OCI-LY1 (cell line): ENCODE measurements at regions not wholly inside any gene's neighbourhood (a gene's known extent, or its start where the extent isn't known, plus 50 kb on each side); places are given as distances from the start of the nearest gene placed in this dataset.

Experiments
- H2AFZ ChIP-seq: fragments of 200-600 bp; sonication (generic), shearing (Covaris generic); 2 replicates; pipeline ENCODE4 v1.6.0; 2014; ENCODE audit warnings: antibody characterized with exemption, mild to moderate bottlenecking, low read length
- H3F3A ChIP-seq: fragments of 200-600 bp; sonication (generic), shearing (Covaris generic); 2 replicates; pipeline ENCODE4 v1.6.0; 2014; ENCODE audit warnings: mild to moderate bottlenecking, antibody characterized with exemption, low read length, moderate library complexity; ENCODE audit not compliant: insufficient read depth
- H3K27ac ChIP-seq: fragments of 200-600 bp; sonication (generic); 2 replicates; pipeline ENCODE4 v1.5.1; 2014; ENCODE audit warnings: low read length, mixed run types, mild to moderate bottlenecking, low read depth; ENCODE audit not compliant: poor library complexity, severe bottlenecking
- H3K27me3 ChIP-seq: fragments of 200-600 bp; sonication (generic); 2 replicates; pipeline ENCODE4 v1.6.0; 2014; ENCODE audit warnings: antibody characterized with exemption, mild to moderate bottlenecking, low read length, moderate library complexity; ENCODE audit not compliant: insufficient read depth
- H3K36me3 ChIP-seq: fragments of 200-600 bp; sonication (generic); 2 replicates; pipeline ENCODE4 v1.6.1; 2014; ENCODE audit warnings: mild to moderate bottlenecking, antibody characterized with exemption, low read length, moderate library complexity, mixed read lengths; ENCODE audit not compliant: insufficient read depth
- H3K4me1 ChIP-seq: fragments of 200-600 bp; sonication (generic); 2 replicates; pipeline ENCODE4 v1.5.1; 2014; ENCODE audit warnings: mild to moderate bottlenecking, low read length, moderate library complexity; ENCODE audit not compliant: insufficient read depth, severe bottlenecking
- H3K4me2 ChIP-seq: fragments of 200-600 bp; sonication (generic), shearing (Covaris generic); 2 replicates; pipeline ENCODE4 v1.6.1; 2014; ENCODE audit warnings: low read length
- H3K4me3 ChIP-seq: fragments of 200-600 bp; sonication (generic); 2 replicates; pipeline ENCODE4 v1.5.1; 2014; ENCODE audit warnings: low read length, low read depth, mild to moderate bottlenecking, mixed read lengths; ENCODE audit not compliant: poor library complexity, severe bottlenecking
- H3K79me2 ChIP-seq: fragments of 200-600 bp; shearing (Covaris generic); 2 replicates; pipeline ENCODE4 v1.6.1; 2016; ENCODE audit warnings: mixed run types, low read length, mixed read lengths; ENCODE audit not compliant: insufficient read depth
- H3K9ac ChIP-seq: fragments of 200-600 bp; sonication (generic), shearing (Covaris generic); 2 replicates; pipeline ENCODE4 v1.6.1; 2014; ENCODE audit warnings: mild to moderate bottlenecking, low read length, mixed read lengths
- H3K9me2 ChIP-seq: fragments of 200-600 bp; sonication (generic), shearing (Covaris generic); 2 replicates; pipeline ENCODE4 v1.6.1; 2014; ENCODE audit warnings: low read depth, mild to moderate bottlenecking, low read length, mixed read lengths
- H3K9me3 ChIP-seq: fragments of 200-600 bp; shearing (Covaris generic); 2 replicates; pipeline ENCODE4 v1.6.1; 2014; ENCODE audit warnings: low read length, mixed read lengths
- H4K20me1 ChIP-seq: fragments of 200-600 bp; sonication (generic), shearing (Covaris generic); 2 replicates; pipeline ENCODE4 v1.6.0; 2016; ENCODE audit warnings: mild to moderate bottlenecking, low read length; ENCODE audit not compliant: insufficient read depth
- EZH2 ChIP-seq: fragments of 200-600 bp; sonication (generic), shearing (Covaris generic); IDR thresholded peaks from 2 replicates; pipeline ENCODE4 v1.8.0; 2017; ENCODE audit warnings: borderline replicate concordance, mixed run types, mild to moderate bottlenecking, antibody characterized with exemption, low read length, moderate library complexity, mixed read lengths
- TF ChIP-seq, protein P1 (sequence below): fragments of 200-600 bp; sonication (generic), shearing (Covaris generic); IDR thresholded peaks from 2 replicates; pipeline ENCODE4 v1.5.1; 2017; ENCODE audit warnings: mild to moderate bottlenecking, antibody characterized with exemption, low read length, moderate library complexity, mixed read lengths

DNA sequence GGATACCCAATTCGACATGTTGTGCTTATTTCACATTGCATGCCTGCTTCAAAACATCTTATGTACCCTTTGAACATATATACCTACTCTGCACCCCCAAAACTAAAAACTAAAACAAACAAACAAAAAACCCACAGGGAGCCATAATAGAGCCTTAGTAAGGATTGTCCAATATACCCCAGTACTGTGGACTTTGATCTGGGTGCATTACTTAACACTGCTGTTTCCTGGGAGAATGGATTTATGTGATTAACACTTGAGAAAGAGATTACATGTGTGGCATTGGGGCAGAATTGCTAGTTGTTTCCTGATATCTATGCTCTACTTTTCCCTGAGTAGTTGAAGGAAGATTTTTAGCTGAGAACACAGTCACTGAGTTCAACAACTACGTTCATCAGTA is 583.4 kb upstream of the ROBO1 start:
- H3K9ac ChIP-seq = no peak overlapping the region
- no peak for TF ChIP-seq EZH2
- TF ChIP-seq, protein P1, sequence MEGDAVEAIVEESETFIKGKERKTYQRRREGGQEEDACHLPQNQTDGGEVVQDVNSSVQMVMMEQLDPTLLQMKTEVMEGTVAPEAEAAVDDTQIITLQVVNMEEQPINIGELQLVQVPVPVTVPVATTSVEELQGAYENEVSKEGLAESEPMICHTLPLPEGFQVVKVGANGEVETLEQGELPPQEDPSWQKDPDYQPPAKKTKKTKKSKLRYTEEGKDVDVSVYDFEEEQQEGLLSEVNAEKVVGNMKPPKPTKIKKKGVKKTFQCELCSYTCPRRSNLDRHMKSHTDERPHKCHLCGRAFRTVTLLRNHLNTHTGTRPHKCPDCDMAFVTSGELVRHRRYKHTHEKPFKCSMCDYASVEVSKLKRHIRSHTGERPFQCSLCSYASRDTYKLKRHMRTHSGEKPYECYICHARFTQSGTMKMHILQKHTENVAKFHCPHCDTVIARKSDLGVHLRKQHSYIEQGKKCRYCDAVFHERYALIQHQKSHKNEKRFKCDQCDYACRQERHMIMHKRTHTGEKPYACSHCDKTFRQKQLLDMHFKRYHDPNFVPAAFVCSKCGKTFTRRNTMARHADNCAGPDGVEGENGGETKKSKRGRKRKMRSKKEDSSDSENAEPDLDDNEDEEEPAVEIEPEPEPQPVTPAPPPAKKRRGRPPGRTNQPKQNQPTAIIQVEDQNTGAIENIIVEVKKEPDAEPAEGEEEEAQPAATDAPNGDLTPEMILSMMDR = no peak
- no peak overlapping the region for H3K27ac ChIP-seq
- H3K36me3 ChIP-seq = no peaks in the 10 kb centered on the region
- no peaks in the 10 kb centered on the region for H3K9me2 ChIP-seq
- H3F3A ChIP-seq = no peaks in the 10 kb centered on the region
- no peak overlapping the region for H3K4me3 ChIP-seq
- H3K27me3 ChIP-seq = no peaks in the 10 kb centered on the region
- no peaks in the 10 kb centered on the region for H3K79me2 ChIP-seq
- H4K20me1 ChIP-seq = no peaks in the 10 kb centered on the region
- H2AFZ ChIP-seq = no peak overlapping the region
- H3K4me2 ChIP-seq = no peak overlapping the region
- H3K9me3 ChIP-seq = no peaks in the 10 kb centered on the region
- no peaks in the 10 kb centered on the region for H3K4me1 ChIP-seq

DNA sequence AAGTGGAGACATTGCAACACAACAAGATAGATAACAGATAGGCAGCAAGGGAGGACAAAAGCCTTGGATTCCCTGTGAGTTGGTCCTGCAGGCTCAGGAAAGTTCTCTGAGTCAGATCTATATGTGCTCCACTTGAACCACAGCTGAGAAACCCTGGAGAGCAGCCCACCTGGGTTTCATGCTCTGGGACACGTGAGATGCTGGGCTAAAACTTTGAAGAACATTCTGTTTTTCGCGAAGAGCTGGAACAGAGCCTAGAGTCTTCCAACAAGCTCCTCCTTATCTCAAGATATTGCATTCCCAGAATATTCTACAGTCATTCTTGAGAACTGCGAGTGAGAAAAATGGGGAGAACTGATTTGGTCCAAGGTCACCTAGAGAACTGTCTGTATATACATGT is 583.0 kb upstream of the ROBO1 start:
- Histone ChIP-seq H3K79me2 (no peaks in the 10 kb centered on the region), H3K4me1 (no peaks in the 10 kb centered on the region), H3K9ac (no peak overlapping the region), H3K9me3 (no peaks in the 10 kb centered on the region), H3K27ac (no peak overlapping the region), H2AFZ (no peak overlapping the region), H3K4me2 (no peak overlapping the region), H3K36me3 (no peaks in the 10 kb centered on the region), H3K27me3 (no peaks in the 10 kb centered on the region), H3F3A (no peaks in the 10 kb centered on the region), H3K4me3 (no peak overlapping the region), H3K9me2 (no peaks in the 10 kb centered on the region), H4K20me1 (no peaks in the 10 kb centered on the region)
- TF ChIP-seq, protein P1 = no peak
- TF ChIP-seq EZH2 = no peak

DNA sequence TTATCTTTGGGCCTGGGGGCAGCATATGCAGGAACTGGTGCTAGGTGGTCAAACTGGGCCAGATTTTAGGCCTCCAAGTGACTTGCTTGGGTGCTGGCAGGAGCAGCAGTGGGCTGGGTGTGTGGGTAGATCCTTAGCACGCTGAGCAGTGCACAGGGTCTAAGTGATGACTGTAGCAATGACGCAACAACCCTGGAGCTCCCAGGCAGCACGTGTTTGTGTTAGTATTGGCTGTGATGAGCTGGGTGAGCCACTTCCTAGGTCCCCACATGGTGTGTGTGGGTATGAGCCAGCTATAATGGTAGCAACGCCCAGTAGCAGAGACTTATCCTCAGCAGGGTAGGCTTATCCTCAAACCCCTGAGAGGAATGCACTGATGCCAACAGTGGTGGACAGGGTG is 570.6 kb upstream of the ROBO1 start:
- Histone ChIP-seq H4K20me1 (no peaks in the 10 kb centered on the region), H3K9ac (no peak overlapping the region), H2AFZ (no peak overlapping the region), H3K4me2 (no peak overlapping the region), H3K4me1 (no peaks in the 10 kb centered on the region), H3K36me3 (no peaks in the 10 kb centered on the region), H3K27ac (no peak overlapping the region), H3K79me2 (no peaks in the 10 kb centered on the region), H3F3A (no peaks in the 10 kb centered on the region), H3K9me2 (no peaks in the 10 kb centered on the region), H3K27me3 (no peaks in the 10 kb centered on the region), H3K4me3 (no peak overlapping the region), H3K9me3 (no peaks in the 10 kb centered on the region)
- TF ChIP-seq, protein P1 = no peak
- TF ChIP-seq EZH2 = no peak
